HG02885 (cell line): ENCODE measurements at regions not wholly inside any gene's neighbourhood (a gene's known extent, or its start where the extent isn't known, plus 50 kb on each side); places are given as distances from the start of the nearest gene placed in this dataset.

Source experiments
- ATAC-seq: cut with Tn5 transposase; IDR thresholded peaks from one replicate; pipeline ENCODE4 v1.9.1; 2021; ENCODE audit warnings: mild to moderate bottlenecking; ENCODE audit not compliant: unreplicated experiment, poor library complexity

DNA sequence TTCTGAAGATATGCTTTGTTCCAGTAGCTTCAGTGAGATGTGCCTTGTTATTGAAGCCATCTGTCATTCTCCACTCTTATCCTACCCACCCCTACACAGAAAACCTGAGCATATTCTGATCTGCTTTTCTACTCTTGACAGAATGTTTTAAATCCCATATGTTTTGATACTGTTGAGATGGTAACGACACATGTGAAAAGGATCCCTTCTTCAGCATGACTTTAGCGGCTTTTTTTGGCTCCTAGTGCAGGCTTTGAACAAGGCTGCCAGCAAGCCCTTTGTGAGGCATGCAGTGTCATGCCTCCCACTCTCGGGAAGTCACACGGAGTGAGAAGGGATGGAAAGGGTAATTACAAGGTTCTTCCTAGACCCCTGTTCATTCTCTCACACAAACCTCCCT, 228.8 kb upstream of the RGS6 start:
- ATAC-seq: no peak

- no peak for ATAC-seq
Measured at GRCh38 chr14:71704210-71704609, 228.0 kb upstream of the RGS6 start.

GRCh38 chr14:71705460-71705859, 226.8 kb upstream of the RGS6 start:
- ATAC-seq: no peak

- ATAC-seq: no peak
Measured at GRCh38 chr14:71709076-71709475, 223.2 kb upstream of the RGS6 start.

DNA sequence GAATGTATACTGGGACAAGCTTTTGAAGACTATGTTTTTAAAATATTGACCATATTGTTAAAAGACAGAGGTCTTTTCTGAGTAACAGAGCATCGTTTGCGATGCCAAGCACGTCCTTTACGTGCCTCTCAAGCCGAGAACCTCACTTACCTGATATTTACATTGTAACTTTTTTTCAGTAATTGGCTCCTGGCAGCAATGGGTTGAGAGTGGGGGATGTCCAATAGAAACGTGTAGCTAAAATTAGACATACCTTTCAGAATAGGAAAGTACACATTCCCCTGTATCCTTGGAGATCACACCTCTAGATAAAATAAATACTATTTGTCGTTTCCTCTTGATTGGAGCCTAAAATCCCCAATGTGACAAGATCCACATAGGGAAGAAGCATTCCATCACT, 222.2 kb upstream of the RGS6 start:
- ATAC-seq: no peak

DNA sequence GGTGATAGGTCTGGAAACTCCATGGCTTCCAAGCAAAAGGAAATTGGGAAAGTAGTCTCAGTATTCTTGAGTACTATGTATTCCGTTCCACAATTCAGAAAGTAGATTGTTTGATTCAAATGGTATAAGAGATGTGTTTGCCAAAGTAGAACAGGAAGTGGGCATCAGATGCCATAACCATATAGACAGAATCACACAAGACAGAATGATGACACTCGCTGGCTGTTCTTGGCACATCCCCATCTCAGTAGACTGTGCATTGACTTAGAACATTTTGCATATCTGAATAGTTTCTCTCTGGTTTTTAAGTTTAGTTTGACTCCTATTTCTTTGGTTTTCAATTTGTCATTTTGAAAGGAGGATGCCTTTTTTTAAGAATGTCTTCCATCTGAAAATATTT, 221.1 kb upstream of the RGS6 start:
- ATAC-seq: no peak

DNA sequence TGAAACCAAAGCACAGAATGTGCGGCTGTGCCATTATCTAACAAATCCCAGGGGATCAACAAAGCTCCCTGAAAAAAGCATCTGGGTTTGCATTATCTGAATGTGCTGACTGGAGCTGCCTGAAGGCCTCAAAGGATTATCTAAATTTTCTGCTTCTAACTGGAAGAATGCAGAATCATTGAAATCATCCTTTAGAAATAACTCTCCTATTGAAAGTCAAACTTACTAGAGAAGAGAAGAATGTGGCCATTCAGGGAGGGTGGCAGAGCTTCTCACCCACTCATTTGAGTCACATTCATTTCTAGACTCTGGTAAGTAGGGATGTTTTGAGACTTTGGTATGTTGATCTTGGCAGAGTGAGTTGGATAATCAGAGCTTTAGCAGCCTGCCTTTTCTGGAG, 220.6 kb upstream of the RGS6 start:
- no peak for ATAC-seq

GRCh38 chr14:71712478-71712877, 219.8 kb upstream of the RGS6 start:
- ATAC-seq: no peak

GRCh38 chr14:71713016-71713415, 219.2 kb upstream of the RGS6 start:
- no peak for ATAC-seq

DNA sequence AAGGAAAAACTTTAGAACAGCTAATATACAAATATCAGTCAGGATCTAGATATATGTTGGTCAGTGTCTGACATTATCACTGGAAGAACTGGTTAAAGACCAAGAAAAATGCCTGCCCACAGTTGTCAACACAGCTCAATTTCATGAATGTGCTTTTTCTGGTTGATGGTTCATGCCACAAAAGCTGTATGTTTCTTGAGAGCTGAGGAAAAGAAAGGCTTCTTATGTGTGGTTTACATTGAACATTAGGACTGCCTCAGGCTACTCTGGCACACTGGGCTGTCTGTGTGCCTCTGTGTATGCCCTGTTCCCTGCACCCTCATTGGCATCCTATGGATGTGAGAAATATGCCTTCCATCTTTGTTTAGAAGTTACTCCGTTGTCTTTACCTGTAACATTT, 218.8 kb upstream of the RGS6 start:
- no peak for ATAC-seq

DNA sequence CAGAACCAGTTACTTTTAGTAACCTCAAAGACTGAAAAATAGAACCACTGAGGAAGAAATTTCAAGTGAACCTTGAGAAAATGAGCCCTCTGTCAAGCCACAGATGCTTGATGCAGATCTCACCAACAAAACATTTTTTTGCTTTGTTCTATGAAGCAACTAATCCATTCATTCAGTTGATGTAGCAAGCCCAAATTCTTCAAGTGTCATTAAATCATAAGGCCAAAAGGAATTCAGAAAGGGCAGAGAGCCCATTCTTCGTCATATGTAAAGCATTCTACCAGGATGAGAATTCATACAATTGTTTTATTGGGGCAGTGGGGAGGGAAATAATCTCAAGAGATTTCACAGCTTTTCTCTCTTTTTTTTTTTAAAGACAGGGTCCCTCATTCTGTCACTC, 218.0 kb upstream of the RGS6 start:
- no peak for ATAC-seq

DNA sequence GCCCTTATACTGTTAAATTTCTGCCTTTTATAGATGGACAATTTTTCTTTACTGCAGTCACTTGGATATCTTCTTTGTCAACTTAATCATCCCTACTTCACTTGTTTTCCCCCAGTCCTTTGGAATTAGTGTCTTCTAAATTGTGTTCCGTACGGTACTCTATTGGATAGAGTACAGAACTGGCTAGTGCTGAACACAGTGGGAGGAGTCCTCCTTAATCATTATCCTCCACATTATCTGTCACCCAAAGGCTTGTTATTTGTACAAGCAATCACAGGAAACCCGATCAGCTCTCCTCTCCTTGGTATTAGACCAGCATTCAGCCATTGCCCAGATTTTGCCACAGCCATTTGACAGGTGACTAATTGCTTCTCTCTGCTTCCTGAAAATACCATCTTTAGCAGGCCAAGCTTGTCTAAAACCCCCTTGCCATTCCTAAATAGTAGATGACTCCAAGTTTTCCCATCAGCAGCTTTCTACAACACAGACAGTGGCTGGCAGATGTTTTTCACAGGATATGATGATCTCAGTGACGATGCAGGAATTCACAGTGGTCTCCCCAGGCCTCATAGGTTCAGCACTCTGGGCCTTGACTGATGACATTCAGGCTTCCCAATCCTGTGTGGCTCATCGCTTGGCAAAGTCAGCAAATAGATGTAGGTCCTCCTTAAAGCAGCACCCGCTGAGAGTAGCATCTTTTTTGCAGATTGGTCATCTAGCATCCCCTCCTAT, 216.0 kb upstream of the RGS6 start:
- ATAC-seq: no peak

- no peak for ATAC-seq
Measured at GRCh38 chr14:71720978-71721624, 211.1 kb upstream of the RGS6 start.

- no peak for ATAC-seq
Measured at GRCh38 chr14:71721791-71722190, 210.4 kb upstream of the RGS6 start.

- ATAC-seq: no peak
Measured at GRCh38 chr14:71722885-71723284, 209.3 kb upstream of the RGS6 start.

GRCh38 chr14:71725922-71726579, 206.2 kb upstream of the RGS6 start:
- ATAC-seq: no peak

DNA sequence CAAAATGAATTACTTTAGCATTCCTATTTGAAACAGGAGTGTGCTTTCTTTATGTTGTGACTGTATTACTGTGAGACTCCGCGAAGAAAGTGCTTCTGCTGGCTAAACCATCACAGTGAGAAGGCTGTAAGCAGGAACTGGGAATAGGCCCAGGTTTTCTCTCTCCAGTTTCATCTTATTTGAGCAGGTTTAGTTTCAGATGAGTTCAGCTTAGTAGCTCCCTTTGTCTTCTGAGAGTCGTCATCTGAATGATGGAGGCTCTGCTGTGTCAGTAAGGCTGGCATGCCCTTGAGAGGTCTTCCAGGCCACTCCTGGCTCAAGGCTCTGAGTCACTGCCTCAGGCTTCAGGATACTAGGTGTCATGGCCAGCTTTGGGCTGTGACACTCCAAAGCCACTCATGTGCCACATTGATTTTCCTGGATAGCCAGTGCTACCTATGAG, 205.6 kb upstream of the RGS6 start:
- no peak for ATAC-seq

- ATAC-seq: no peak
Measured at GRCh38 chr14:71728386-71728785, 203.8 kb upstream of the RGS6 start.

DNA sequence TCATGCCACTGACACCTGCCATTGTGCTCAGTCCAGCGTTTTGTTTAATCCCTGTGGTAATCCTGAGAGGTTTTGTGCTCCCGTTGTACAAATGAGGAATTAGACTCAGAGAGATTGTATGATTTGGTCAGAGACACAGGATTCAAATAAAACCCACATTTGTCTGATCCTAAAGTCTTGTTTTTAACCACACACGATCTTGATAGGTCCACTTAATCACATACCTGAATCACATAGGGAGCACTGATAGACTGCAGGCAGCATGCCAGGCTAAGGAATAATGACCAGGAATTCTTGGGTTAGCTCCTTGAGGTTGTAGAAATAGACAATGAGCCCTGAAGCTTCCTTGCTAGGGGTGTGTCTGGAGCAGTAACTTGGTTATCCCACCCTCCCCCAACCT, 202.6 kb upstream of the RGS6 start:
- no peak for ATAC-seq

- ATAC-seq: no peak
Measured at GRCh38 chr14:71730471-71730870, 201.8 kb upstream of the RGS6 start.

GRCh38 chr14:71731096-71731495, 201.1 kb upstream of the RGS6 start:
- ATAC-seq: no peak
